Naive thymus-derived CD8-positive, alpha-beta T cell (primary cell): ENCODE measurements at regions not wholly inside any gene's neighbourhood (a gene's known extent, or its start where the extent isn't known, plus 50 kb on each side); places are given as distances from the start of the nearest gene placed in this dataset.

ENCODE experiments used
- ATAC-seq, 2 donors: fragments of 150-1000 bp; cut with Tn5 transposase in 1 of 2; sonication (Bioruptor Pico), chemical (Tn5 transposase) in 1 of 2; 1 replicate in 1 of 2; 2 replicates in 1 of 2; pipeline ENCODE4 v1.10.0; 2021; ENCODE audit warnings: mild to moderate bottlenecking in 2 of 2, moderate library complexity in 2 of 2
- POLR2A ChIA-PET: fragments of 350-600 bp; sonication (Branson Sonifier 250); formaldehyde crosslinking; loops from one replicate; lab custom pipeline; 2021; ENCODE audit warnings: antibody characterized with exemption; lab: Charles Lee
- DNase-seq, 10 donors: peaks; one replicate each; pipeline versions ENCODE4 v3.0.0 to v3.0.0-alpha.2; 2020 to 2022
- H3K27ac Mint-ChIP-seq, 10 donors: one replicate each; pipeline ENCODE4 v1.8.0; 2020 to 2022; ENCODE audit warnings: mild to moderate bottlenecking in 10 of 10, mixed read lengths in 10 of 10, moderate library complexity in 4 of 10, inconsistent platforms in 1 of 10
- H3K27me3 Mint-ChIP-seq, 5 donors: one replicate each; pipeline ENCODE4 v1.8.0; 2021 to 2022; ENCODE audit warnings: mixed read lengths in 5 of 5
- H3K36me3 Mint-ChIP-seq, 3 donors: one replicate each; pipeline ENCODE4 v1.8.0; 2020 to 2022; ENCODE audit warnings: mixed read lengths in 3 of 3, mild to moderate bottlenecking in 2 of 3, inconsistent platforms in 1 of 3
- H3K4me1 Mint-ChIP-seq, 4 donors: one replicate each; pipeline ENCODE4 v1.8.0; 2021 to 2022; ENCODE audit warnings: mixed read lengths in 4 of 4
- H3K4me3 Mint-ChIP-seq, 10 donors: one replicate each; pipeline ENCODE4 v1.8.0; 2020 to 2022; ENCODE audit warnings: mild to moderate bottlenecking in 10 of 10, mixed read lengths in 10 of 10, moderate library complexity in 6 of 10, inconsistent platforms in 1 of 10
- H3K9me3 Mint-ChIP-seq, 9 donors: one replicate each; pipeline ENCODE4 v1.8.0; 2020 to 2022; ENCODE audit warnings: mixed read lengths in 9 of 9, mild to moderate bottlenecking in 3 of 9, inconsistent platforms in 1 of 9, moderate library complexity in 1 of 9

DNA sequence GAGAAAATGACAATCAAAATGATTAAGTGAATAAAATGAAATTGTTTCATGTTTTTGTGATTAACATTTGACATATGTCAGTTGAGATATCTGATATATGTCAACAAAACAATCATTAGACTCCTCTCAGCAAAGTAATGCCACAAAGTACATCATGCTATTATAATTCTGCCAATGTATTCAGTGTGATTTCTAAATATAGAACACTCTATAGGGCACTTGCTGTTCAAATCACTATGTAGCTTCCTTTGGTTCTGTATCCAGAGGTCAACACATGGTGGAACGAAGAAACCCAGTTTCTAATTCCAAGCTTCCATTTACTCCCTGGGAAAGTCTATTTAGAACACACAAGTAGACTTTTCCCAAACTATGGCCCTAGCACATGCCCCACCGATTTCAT, 227.5 kb upstream of the FAM83B start:
- no peak for DNase-seq
- POLR2A ChIA-PET, result no interaction called here
- H3K4me1 Mint-ChIP-seq, result no peaks in the 10 kb centered on the region
- no peak overlapping the region for H3K27ac Mint-ChIP-seq
- ATAC-seq, result no peak
- H3K27me3 Mint-ChIP-seq, result no peaks in the 10 kb centered on the region
- peaks cover 0 to 6% (median 0%) of the 10 kb centered on the region in 9 donors for H3K9me3 Mint-ChIP-seq
- no peaks in the 10 kb centered on the region for H3K36me3 Mint-ChIP-seq
- no peak overlapping the region for H3K4me3 Mint-ChIP-seq

DNA sequence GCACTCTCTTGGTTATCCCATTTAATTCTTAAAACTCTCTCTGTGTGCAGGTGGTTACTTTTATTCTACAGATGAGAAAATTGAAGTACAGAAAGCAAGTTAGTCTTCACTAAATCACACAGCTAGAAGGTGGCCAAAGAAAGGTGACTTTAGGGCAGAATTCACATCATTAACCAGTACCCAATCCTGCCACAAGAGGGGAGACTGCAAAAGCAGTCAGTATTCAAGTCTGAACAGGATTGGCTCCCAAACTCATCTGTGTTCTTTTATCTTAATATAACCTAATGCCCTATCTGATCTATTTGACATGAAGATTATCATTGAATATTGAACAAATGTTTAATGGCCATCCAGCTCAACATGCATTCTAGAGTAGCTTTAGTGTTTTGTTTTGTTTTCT, 225.3 kb upstream of the FAM83B start:
- DNase-seq (no peak), ATAC-seq (no peak)
- H3K4me1 Mint-ChIP-seq, result no peaks in the 10 kb centered on the region
- POLR2A ChIA-PET, result no interaction called here
- H3K27ac Mint-ChIP-seq, result no peak overlapping the region
- H3K27me3 Mint-ChIP-seq, result peaks cover 0 to 2% (median 0%) of the 10 kb centered on the region in 5 donors
- no peak overlapping the region for H3K4me3 Mint-ChIP-seq
- H3K9me3 Mint-ChIP-seq, result peaks cover 0 to 13% (median 0%) of the 10 kb centered on the region in 9 donors
- no peaks in the 10 kb centered on the region for H3K36me3 Mint-ChIP-seq

DNA sequence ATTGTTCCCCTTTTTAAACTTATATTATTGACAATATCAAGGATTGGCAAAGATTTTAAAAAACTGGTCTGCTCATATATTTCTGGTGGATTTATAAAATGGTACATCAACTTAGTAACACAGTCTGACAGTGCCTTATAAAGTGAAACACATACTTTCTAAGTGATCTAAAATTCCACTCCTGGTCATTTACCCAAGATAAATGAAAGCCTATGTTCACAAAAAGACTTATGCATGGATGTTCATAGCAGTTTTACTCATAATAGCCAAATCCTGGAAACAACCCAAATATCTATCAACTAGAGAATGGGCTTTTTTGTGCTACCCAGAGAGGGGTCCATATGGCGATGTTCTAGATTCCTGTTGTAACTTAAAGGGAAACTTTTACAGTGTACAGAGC, 222.4 kb upstream of the FAM83B start:
- no peak overlapping the region for H3K4me3 Mint-ChIP-seq
- POLR2A ChIA-PET, result no interaction called here

DNA sequence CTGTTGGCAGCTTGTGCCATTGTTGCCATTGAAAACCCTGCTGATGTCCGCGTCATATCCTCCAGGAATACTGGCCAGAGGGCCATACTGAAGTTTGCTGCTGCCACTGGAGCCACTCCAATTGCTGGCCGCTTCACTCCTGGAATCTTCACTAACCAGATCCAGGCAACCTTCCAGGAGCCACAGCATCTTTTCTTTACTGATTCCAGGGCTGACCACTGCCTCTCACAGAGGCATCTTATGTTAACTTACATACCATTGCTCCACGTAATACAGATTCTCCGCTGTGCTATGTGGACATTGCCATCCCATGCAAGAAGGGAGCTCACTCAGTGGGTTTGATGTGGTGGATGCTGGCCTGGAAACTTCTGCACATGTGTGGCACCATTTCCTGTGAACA, 221.8 kb upstream of the FAM83B start:
- Mint-ChIP-seq H3K27ac (no peak overlapping the region), H3K4me1 (no peaks in the 10 kb centered on the region), H3K36me3 (no peaks in the 10 kb centered on the region), H3K4me3 (no peak overlapping the region), H3K9me3 (peaks cover 0 to 13% (median 0%) of the 10 kb centered on the region in 9 donors), H3K27me3 (peaks cover 0 to 2% (median 0%) of the 10 kb centered on the region in 5 donors)
- no peak for DNase-seq
- POLR2A ChIA-PET, result no interaction called here
- no peak for ATAC-seq

More for the DNA sequence above, 222.4 kb upstream of the FAM83B start:
- Mint-ChIP-seq H3K9me3 (peaks cover 0 to 13% (median 0%) of the 10 kb centered on the region in 9 donors), H3K27ac (no peak overlapping the region), H3K36me3 (no peaks in the 10 kb centered on the region), H3K4me1 (no peaks in the 10 kb centered on the region), H3K27me3 (peaks cover 0 to 2% (median 0%) of the 10 kb centered on the region in 5 donors)
- ATAC-seq, result no peak
- no peak for DNase-seq

DNA sequence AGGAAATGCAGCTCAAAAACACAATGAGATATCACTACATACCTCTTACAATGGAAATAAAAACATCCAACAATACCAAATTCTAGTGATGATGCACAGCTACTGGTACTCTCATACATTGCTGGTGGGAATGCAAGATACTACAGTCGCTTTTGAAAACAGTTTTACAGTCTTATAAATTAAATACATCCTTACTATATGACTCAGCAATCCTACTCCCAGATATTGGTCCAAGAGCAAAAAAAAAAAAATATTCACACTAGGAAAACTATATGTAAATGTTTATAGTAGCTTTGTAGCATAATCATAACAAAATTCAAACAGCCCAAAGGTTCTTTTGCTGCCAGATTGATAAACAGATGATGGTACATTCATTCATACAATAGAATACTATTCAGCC, 217.4 kb upstream of the FAM83B start:
- POLR2A ChIA-PET, result no interaction called here
- H3K27ac Mint-ChIP-seq, result no peak overlapping the region
- no peak for ATAC-seq
- peaks cover 0 to 2% (median 0%) of the 10 kb centered on the region in 5 donors for H3K27me3 Mint-ChIP-seq
- peaks cover 0 to 16% (median 2%) of the 10 kb centered on the region in 9 donors for H3K9me3 Mint-ChIP-seq
- DNase-seq, result no peak
- H3K4me3 Mint-ChIP-seq, result no peak overlapping the region
- no peaks in the 10 kb centered on the region for H3K36me3 Mint-ChIP-seq
- H3K4me1 Mint-ChIP-seq, result no peaks in the 10 kb centered on the region

DNA sequence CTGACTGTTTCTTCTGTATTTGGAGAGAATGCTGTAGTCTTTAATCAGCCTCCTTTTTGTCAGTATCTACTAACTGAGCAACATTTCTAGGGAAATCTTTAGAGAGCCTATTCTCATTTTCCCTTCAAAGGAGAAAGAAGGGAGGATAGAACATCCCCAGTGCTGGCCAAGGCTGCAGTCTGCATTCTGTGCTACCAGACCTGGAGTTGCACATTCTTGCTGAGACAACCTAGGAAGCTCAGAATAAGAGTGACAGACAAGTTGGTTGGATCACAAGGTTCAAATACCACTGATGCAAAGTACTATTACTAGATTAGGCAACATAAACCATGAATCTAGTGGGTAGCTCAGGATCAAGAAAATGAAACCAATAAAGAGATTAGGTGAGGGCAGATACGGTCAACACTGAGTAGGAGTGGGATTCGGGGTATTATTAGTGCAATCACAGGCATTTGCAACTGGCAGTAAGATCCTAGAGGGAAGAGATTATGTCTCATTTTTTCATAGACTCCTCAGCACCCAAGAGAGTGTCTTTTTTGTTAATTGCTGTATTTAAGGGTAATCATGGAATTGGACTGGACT, 213.5 kb upstream of the FAM83B start:
- H3K27ac Mint-ChIP-seq, result no peak overlapping the region
- H3K4me1 Mint-ChIP-seq, result no peaks in the 10 kb centered on the region

DNA sequence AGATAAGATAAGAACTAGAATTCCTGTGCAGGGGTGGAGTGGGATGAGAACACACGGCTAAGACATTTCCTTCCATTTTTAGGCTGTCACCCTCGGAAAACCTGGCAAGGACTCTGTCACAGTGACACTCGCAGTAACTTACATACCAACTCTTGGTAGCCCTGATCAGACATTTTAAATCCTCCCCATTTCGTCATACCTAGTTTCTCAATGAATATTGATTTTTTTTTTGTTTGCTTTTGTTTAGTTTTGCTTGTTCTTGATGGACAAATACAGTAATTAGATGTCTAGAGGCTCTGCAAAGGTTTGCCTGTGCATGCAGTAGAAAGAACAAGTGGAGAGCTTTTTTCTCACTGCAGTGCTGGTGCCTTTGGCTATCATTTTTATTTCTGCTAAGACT, 213.0 kb upstream of the FAM83B start:
- H3K27ac Mint-ChIP-seq, result no peak overlapping the region
- H3K27me3 Mint-ChIP-seq, result no peaks in the 10 kb centered on the region
- ATAC-seq (no peak), DNase-seq (no peak)
- no peaks in the 10 kb centered on the region for H3K36me3 Mint-ChIP-seq
- POLR2A ChIA-PET, result no interaction called here
- H3K4me1 Mint-ChIP-seq, result no peaks in the 10 kb centered on the region
- peaks cover 0 to 10% (median 2%) of the 10 kb centered on the region in 9 donors for H3K9me3 Mint-ChIP-seq
- no peak overlapping the region for H3K4me3 Mint-ChIP-seq

More for the DNA sequence above, 213.5 kb upstream of the FAM83B start:
- Mint-ChIP-seq H3K36me3 (no peaks in the 10 kb centered on the region), H3K9me3 (peaks cover 0 to 10% (median 2%) of the 10 kb centered on the region in 9 donors), H3K27me3 (no peaks in the 10 kb centered on the region), H3K4me3 (no peak overlapping the region)
- ATAC-seq (no peak), DNase-seq (no peak)
- POLR2A ChIA-PET, result no interaction called here

DNA sequence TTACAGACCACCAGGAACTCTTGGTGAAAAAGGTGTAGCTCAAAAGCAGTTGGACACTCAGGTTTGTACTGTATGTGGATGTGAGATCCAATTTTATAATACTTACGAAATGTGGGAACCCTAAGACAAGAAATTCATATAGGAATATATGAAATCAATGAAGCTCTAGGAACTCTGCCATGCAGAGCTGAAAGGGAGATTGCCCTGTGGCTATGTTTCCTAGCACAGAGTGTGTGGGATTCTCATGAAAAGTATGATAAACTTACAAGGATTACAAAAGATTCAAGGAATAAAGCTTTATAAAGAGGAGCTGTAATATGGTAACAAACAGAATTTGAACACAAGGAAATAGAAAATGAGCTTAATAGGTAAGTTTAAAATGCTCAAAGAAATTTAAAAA, 205.7 kb upstream of the FAM83B start:
- Mint-ChIP-seq H3K4me3 (no peak overlapping the region), H3K27me3 (no peaks in the 10 kb centered on the region), H3K27ac (no peak overlapping the region), H3K9me3 (peaks cover 0 to 9% (median 4%) of the 10 kb centered on the region in 9 donors), H3K4me1 (no peaks in the 10 kb centered on the region), H3K36me3 (no peaks in the 10 kb centered on the region)
- ATAC-seq (no peak), DNase-seq (no peak)
- POLR2A ChIA-PET, result no interaction called here

DNA sequence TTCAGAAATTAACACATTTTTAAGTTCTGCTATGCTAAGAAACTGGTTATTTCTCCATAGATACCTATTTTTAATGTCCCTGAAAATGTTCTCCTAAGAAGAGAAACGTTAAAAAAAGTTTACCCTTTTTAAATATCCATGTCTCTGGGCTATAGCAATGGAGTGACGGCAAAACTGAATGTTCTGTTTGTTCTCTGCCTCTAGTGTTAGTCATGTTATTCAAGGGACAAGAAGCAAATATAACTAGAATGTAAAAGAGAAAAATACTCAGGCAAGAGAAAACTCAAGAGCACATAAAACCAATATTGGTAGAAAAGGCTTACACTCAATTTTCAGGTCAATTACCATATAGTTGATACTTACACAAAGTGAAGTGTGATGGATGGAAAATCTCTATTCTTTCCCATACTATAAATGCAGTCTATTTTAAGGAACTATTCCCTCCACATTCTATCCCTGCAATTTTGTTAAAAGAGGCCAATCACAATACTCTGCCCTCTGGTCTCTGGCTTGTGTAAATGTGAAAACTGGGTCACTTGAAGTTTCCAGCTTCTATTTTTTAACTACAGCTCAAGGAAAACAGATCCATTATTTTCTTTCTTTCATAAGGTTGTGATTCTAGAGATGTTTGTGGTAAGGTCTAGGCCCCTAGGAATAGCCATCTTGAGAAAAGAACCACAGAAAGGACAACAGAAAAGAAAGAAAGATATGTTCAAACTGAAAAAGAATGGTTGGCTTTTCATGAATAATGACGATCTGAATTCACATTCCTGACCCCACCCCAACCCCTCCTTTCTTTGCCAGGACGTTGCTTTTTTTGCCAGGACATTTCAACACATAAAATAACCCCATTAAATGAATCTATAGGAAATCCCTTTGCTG, 200.3 kb upstream of the FAM83B start:
- H3K4me1 Mint-ChIP-seq, result no peaks in the 10 kb centered on the region
- no peaks in the 10 kb centered on the region for H3K27me3 Mint-ChIP-seq
- POLR2A ChIA-PET, result no interaction called here
- H3K36me3 Mint-ChIP-seq, result no peaks in the 10 kb centered on the region
- DNase-seq (no peak), ATAC-seq (no peak)
- H3K27ac Mint-ChIP-seq, result no peak overlapping the region
- no peak overlapping the region for H3K4me3 Mint-ChIP-seq
- H3K9me3 Mint-ChIP-seq, result peaks cover 0 to 21% (median 2%) of the 10 kb centered on the region in 9 donors

DNA sequence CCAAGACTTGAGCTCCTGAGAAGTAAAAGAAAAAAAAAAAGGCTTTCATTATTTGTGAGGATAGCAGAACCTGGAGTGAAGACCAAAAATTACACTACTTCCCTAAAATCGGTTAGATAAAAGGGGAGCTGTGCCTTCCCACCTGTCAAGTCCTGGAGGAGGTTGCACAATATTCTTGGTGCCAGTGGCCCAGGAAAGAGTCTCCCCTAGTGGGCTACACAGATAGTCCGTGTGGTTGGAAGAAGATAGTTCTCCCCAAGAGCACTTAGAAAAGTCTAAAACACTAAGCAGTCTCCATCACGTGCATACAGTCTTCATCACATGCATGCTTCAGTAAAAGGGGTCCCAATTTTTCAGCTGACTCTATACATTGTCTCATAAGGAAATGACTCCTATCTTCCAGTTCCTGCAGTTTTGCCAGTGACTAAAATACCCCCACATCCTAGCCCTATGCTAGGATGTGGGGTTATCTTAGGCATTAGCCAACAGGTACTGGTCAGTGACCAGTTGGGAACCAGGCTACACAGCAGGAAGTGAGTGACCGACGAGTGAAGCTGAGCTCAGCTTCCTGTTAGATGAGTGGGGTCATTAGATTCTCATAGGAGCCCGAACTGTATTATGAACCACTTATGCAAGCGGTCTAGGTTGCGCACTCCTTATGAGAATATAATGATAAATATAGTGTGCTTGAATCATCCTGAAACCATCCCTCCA, 199.5 kb upstream of the FAM83B start:
- H3K4me1 Mint-ChIP-seq, result no peaks in the 10 kb centered on the region
- no peaks in the 10 kb centered on the region for H3K27me3 Mint-ChIP-seq
- ATAC-seq (no peak), DNase-seq (no peak)
- POLR2A ChIA-PET, result no interaction called here
- H3K4me3 Mint-ChIP-seq, result no peak overlapping the region
- peaks cover 0 to 20% (median 2%) of the 10 kb centered on the region in 9 donors for H3K9me3 Mint-ChIP-seq
- H3K27ac Mint-ChIP-seq, result no peak overlapping the region
- H3K36me3 Mint-ChIP-seq, result no peaks in the 10 kb centered on the region

DNA sequence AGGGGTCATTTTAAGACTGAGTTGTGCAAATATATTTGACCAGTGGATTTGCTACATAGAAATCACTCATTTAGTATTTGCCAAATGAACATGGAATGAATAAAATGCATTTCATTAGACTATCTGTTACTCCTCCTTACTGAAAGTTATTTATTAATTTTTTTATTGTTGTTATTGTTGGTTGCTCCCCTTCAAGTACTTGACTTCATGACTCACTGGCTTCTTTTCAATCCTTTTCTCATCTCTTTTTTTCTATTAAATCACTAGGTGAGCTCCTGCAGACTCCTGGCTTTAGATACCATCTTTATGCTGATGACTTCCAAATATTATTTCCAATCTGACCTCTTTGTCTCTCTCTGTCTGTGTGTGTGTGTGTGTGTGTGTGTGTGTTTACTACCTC, 192.2 kb upstream of the FAM83B start:
- Mint-ChIP-seq H3K27me3 (no peaks in the 10 kb centered on the region), H3K4me3 (no peak overlapping the region), H3K36me3 (no peaks in the 10 kb centered on the region), H3K4me1 (no peaks in the 10 kb centered on the region), H3K27ac (no peak overlapping the region), H3K9me3 (peaks cover 0 to 26% (median 4%) of the 10 kb centered on the region in 9 donors)
- POLR2A ChIA-PET, result no interaction called here
- no peak for ATAC-seq
- DNase-seq, result no peak

DNA sequence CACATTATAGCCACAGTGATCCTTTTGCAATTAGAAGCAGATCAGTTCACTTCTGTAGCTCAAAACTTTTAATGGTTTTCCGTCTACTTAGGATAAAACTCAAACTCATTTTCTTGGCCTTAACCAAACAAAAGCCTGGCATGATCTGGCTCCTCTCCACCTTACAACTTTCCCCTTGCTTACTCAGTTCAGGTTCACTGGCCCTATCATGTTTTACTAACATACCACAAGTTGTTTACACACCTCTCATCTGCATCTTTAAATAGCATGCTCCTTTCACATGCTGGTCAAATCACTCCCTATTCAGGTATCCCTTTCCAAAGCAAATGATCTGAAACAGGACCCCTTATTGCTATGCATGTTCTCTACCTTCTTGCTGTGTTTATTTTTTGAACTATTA, 191.4 kb upstream of the FAM83B start:
- Mint-ChIP-seq H3K27me3 (no peaks in the 10 kb centered on the region), H3K4me1 (no peaks in the 10 kb centered on the region), H3K36me3 (no peaks in the 10 kb centered on the region), H3K9me3 (peaks cover 0 to 26% (median 3%) of the 10 kb centered on the region in 9 donors), H3K27ac (no peak overlapping the region), H3K4me3 (no peak overlapping the region)
- ATAC-seq (no peak), DNase-seq (no peak)
- POLR2A ChIA-PET, result no interaction called here

DNA sequence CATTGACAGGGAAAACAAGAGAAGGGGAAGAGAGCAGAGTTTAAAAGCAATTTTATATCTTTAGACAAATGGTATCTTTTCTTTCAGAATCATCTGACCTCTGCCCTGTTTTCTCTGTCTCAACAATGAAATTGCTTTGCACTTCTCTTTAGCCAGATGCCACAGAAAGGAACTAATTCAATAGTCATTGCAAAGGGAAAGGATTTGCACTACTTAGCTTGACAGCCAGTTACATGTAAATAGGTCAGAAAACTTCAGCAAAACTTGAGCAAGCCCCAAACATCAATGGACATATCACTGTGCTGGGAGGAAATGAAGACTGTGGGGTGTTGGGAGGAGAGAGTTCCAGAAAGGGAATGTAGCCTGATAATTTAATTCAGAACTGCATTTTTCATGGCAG, 181.3 kb upstream of the FAM83B start:
- no peaks in the 10 kb centered on the region for H3K27me3 Mint-ChIP-seq
- POLR2A ChIA-PET, result no interaction called here
- ATAC-seq, result no peak

More for the DNA sequence above, 181.3 kb upstream of the FAM83B start:
- Mint-ChIP-seq H3K4me1 (no peaks in the 10 kb centered on the region), H3K9me3 (peaks cover 2 to 29% (median 11%) of the 10 kb centered on the region in 9 donors), H3K36me3 (no peaks in the 10 kb centered on the region), H3K4me3 (no peak overlapping the region), H3K27ac (no peak overlapping the region)
- DNase-seq, result no peak
